NCI-H146 treated with DMSO at 0.1 percent for 48 hours (cell line): ENCODE measurements at regions not wholly inside any gene's neighbourhood (a gene's known extent, or its start where the extent isn't known, plus 50 kb on each side); places are given as distances from the start of the nearest gene placed in this dataset.

Source experiments
- DNase-seq: peaks from one replicate; lab custom pipeline; 2025; ENCODE audit not compliant: unreplicated experiment; lab: John Stamatoyannopoulos, UW

GRCh38 chr4:136862653-136863052 lies 669.6 kb downstream of the PCDH18 start:
- DNase-seq, result no peak

GRCh38 chr4:136861091-136861490 lies 671.2 kb downstream of the PCDH18 start:
- no peak for DNase-seq

- no peak for DNase-seq
Measured at GRCh38 chr4:136858903-136859302, 673.4 kb downstream of the PCDH18 start.

GRCh38 chr4:136855886-136856285 lies 676.4 kb downstream of the PCDH18 start:
- no peak for DNase-seq

GRCh38 chr4:136850446-136850845 lies 681.8 kb downstream of the PCDH18 start:
- DNase-seq, result no peak

- DNase-seq, result no peak
Measured at GRCh38 chr4:136847881-136848621, 684.2 kb downstream of the PCDH18 start.

- DNase-seq, result no peak
Measured at GRCh38 chr4:136841526-136841925, 690.8 kb downstream of the PCDH18 start.

- no peak for DNase-seq
Measured at GRCh38 chr4:136838607-136839006, 693.7 kb downstream of the PCDH18 start.

GRCh38 chr4:136831553-136831952 lies 700.7 kb downstream of the PCDH18 start:
- DNase-seq, result no peak

- no peak for DNase-seq
Measured at GRCh38 chr4:136829280-136829679, 703.0 kb downstream of the PCDH18 start.

- DNase-seq, result no peak
Measured at GRCh38 chr4:136823020-136823419, 709.3 kb downstream of the PCDH18 start.

- DNase-seq, result no peak
Measured at GRCh38 chr4:136818811-136819330, 713.4 kb downstream of the PCDH18 start.

- no peak for DNase-seq
Measured at GRCh38 chr4:136812100-136812880, 720.0 kb downstream of the PCDH18 start.

GRCh38 chr4:136811496-136812077 lies 720.7 kb downstream of the PCDH18 start:
- DNase-seq, result no peak

GRCh38 chr4:136810626-136811025 lies 721.7 kb downstream of the PCDH18 start:
- DNase-seq, result no peak

- DNase-seq, result no peak
Measured at GRCh38 chr4:136806844-136807243, 725.5 kb downstream of the PCDH18 start.

GRCh38 chr4:136805617-136806016 lies 726.7 kb downstream of the PCDH18 start:
- no peak for DNase-seq

GRCh38 chr4:136803433-136803832 lies 728.9 kb downstream of the PCDH18 start:
- DNase-seq, result peak; percentile 19

GRCh38 chr4:136800248-136800647 lies 732.0 kb downstream of the PCDH18 start:
- peak; percentile 41 for DNase-seq

GRCh38 chr4:136796953-136797352 lies 735.3 kb downstream of the PCDH18 start:
- DNase-seq, result no peak

GRCh38 chr4:136793848-136794247 lies 738.4 kb downstream of the PCDH18 start:
- no peak for DNase-seq

- DNase-seq, result no peak
Measured at GRCh38 chr4:136784326-136784725, 748.0 kb downstream of the PCDH18 start.
